HCT116 (cell line): ENCODE measurements at regions not wholly inside any gene's neighbourhood (a gene's known extent, or its start where the extent isn't known, plus 50 kb on each side); places are given as distances from the start of the nearest gene placed in this dataset.

Source experiments
- ATAC-seq: fragments of 200-7000 bp; cut with Tn5 transposase; 2 replicates; pipeline ENCODE4 v1.9.1; 2020; ENCODE audit warnings: mild to moderate bottlenecking, moderate library complexity
- BruUV-seq: library from RNA; stranded (reverse); fragments of 400-500 nt; replicated peaks from 2 replicates; lab custom pipeline; 2021; lab: Mats Ljungman, UMichigan
- CTCF ChIA-PET: fragments of 300-600 bp; sonication (Branson Sonifier 250); formaldehyde crosslinking; loops from one replicate; lab custom pipeline; 2021; ENCODE audit warnings: antibody characterized with exemption; lab: Charles Lee
- POLR2A ChIA-PET: fragments of 300-600, 350-600 bp; sonication (Branson Sonifier 250); formaldehyde crosslinking; loops from one replicate; lab custom pipeline; 2021; ENCODE audit warnings: antibody characterized with exemption; lab: Charles Lee
- RAD21 ChIA-PET, 2 experiments: fragments of 300-600 bp; sonication (Branson Sonifier 250); formaldehyde crosslinking; loops; one replicate each; lab custom pipeline; 2023; ENCODE audit warnings: low total read pairs in 2 of 2; ENCODE audit not compliant: uncharacterized antibody in 2 of 2, unreplicated experiment in 2 of 2, low non-redundant PET in 1 of 2; lab: Charles Lee
- DNase-seq: peaks from one replicate; pipeline ENCODE4 v3.0.0-alpha.2; 2010; ENCODE audit warnings: low read depth, low spot score
- H2AFZ ChIP-seq: fragments of 200-600 bp; shearing (Covaris generic), sonication (generic); 2 replicates; pipeline ENCODE4 v1.6.1; 2017; ENCODE audit warnings: low read depth, mixed run types, mixed read lengths, antibody characterized with exemption, low read length; ENCODE audit not compliant: poor library complexity, severe bottlenecking
- H3K27ac ChIP-seq: 2 replicates; pipeline ENCODE4 v1.5.1; 2012; ENCODE audit warnings: low read depth, low read length
- H3K27me3 ChIP-seq: fragments of 200-600 bp; sonication (generic); 2 replicates; pipeline ENCODE4 v1.6.1; 2016; ENCODE audit warnings: mixed run types, low read length, mixed read lengths; ENCODE audit not compliant: insufficient read depth
- H3K36me3 ChIP-seq, 2 experiments: fragments of 200-500 bp in 1 of 2; fragments of 200-600 bp in 1 of 2; sonication (Bioruptor generic) in 1 of 2; sonication (generic) in 1 of 2; 2 replicates each; pipeline versions ENCODE4 v1.5.1 to v1.6.1; 2014 to 2016; ENCODE audit warnings: low read length in 2 of 2, inconsistent platforms in 1 of 2, mixed read lengths in 1 of 2, mixed run types in 1 of 2; ENCODE audit not compliant: insufficient read depth in 2 of 2, control insufficient read depth in 1 of 2
- H3K4me1 ChIP-seq, 2 experiments: fragments of 200-600 bp in 1 of 2; sonication (generic) in 1 of 2; 2 replicates each; pipeline versions ENCODE4 v1.5.1 to v1.6.1; 2012 to 2017; ENCODE audit warnings: low read length in 2 of 2, inconsistent platforms in 1 of 2, mild to moderate bottlenecking in 1 of 2, mixed read lengths in 1 of 2, mixed run types in 1 of 2, moderate library complexity in 1 of 2; ENCODE audit not compliant: insufficient read depth in 2 of 2, control insufficient read depth in 1 of 2
- H3K4me2 ChIP-seq: fragments of 200-600 bp; sonication (generic); 2 replicates; pipeline ENCODE4 v1.6.1; 2017; ENCODE audit warnings: mixed run types, low read length, mixed read lengths
- H3K4me3 ChIP-seq, 2 experiments: fragments of 200-600 bp in 1 of 2; sonication (generic) in 1 of 2; replicated peaks in 1 of 2; 2 replicates each; pipeline ENCODE4 v1.5.1; 2011 to 2016; ENCODE audit warnings: low read length in 2 of 2, control low read depth in 1 of 2, low read depth in 1 of 2, mild to moderate bottlenecking in 1 of 2, mixed read lengths in 1 of 2, mixed run types in 1 of 2
- H3K79me2 ChIP-seq: fragments of 200-600 bp; sonication (generic); 2 replicates; pipeline ENCODE4 v1.6.1; 2017; ENCODE audit warnings: mild to moderate bottlenecking, mixed run types, low read length, moderate library complexity, mixed read lengths; ENCODE audit not compliant: insufficient read depth
- H3K9ac ChIP-seq: fragments of 200-600 bp; sonication (generic); 2 replicates; pipeline ENCODE4 v1.6.1; 2016; ENCODE audit warnings: low read length, mixed read lengths
- H3K9me2 ChIP-seq: fragments of 200-600 bp; sonication (generic), shearing (Covaris generic); 2 replicates; pipeline ENCODE4 v1.6.1; 2017; ENCODE audit warnings: mixed run types, mild to moderate bottlenecking, moderate library complexity; ENCODE audit not compliant: insufficient read depth
- H3K9me3 ChIP-seq, 2 experiments: fragments of 200-500 bp in 1 of 2; fragments of 200-600 bp in 1 of 2; sonication (Bioruptor generic) in 1 of 2; sonication (generic) in 1 of 2; 2 replicates each; pipeline ENCODE4 v1.6.1; 2014 to 2017; ENCODE audit warnings: low read length in 2 of 2, mixed read lengths in 2 of 2, inconsistent platforms in 1 of 2, low read depth in 1 of 2, mild to moderate bottlenecking in 1 of 2, mixed run types in 1 of 2, moderate library complexity in 1 of 2; ENCODE audit not compliant: control insufficient read depth in 1 of 2, insufficient read depth in 1 of 2
- H4K20me1 ChIP-seq: fragments of 200-600 bp; sonication (generic), shearing (Covaris generic); 2 replicates; pipeline ENCODE4 v1.6.1; 2017; ENCODE audit warnings: mixed run types, mild to moderate bottlenecking, moderate library complexity; ENCODE audit not compliant: insufficient read depth
- CBX3 ChIP-seq: IDR thresholded peaks from 2 replicates; pipeline ENCODE4 v1.6.1; 2012; ENCODE audit warnings: low read depth
- CEBPB ChIP-seq: IDR thresholded peaks from 2 replicates; pipeline ENCODE4 v1.6.1; 2012; ENCODE audit warnings: low read depth
- CTCF ChIP-seq, 3 experiments: fragments of 200-600 bp in 1 of 3; sonication (generic) in 1 of 3; IDR thresholded peaks in 2 of 3; conservative IDR thresholded peaks in 1 of 3; 2 replicates each; pipeline ENCODE4 v1.5.1; 2012 to 2017; ENCODE audit warnings: low read depth in 2 of 3, low read length in 2 of 3, antibody characterized with exemption in 1 of 3, borderline replicate concordance in 1 of 3, control low read depth in 1 of 3, mild to moderate bottlenecking in 1 of 3, mixed read lengths in 1 of 3, mixed run types in 1 of 3, moderate library complexity in 1 of 3; ENCODE audit not compliant: insufficient read depth in 1 of 3
- ELF1 ChIP-seq: IDR thresholded peaks from 2 replicates; pipeline ENCODE4 v1.6.1; 2012; ENCODE audit warnings: low read depth, borderline replicate concordance
- EZH2 ChIP-seq: fragments of 200-600 bp; sonication (generic); IDR thresholded peaks from 2 replicates; pipeline ENCODE4 v1.6.1; 2017; ENCODE audit warnings: antibody characterized with exemption, mixed run types
- EZH2phosphoT487 ChIP-seq: fragments of 200-600 bp; IDR thresholded peaks from 2 replicates; pipeline ENCODE4 v1.6.1; 2018; ENCODE audit warnings: antibody characterized with exemption, borderline replicate concordance
- FOSL1 ChIP-seq: IDR thresholded peaks from 2 replicates; pipeline ENCODE4 v1.6.1; 2012; ENCODE audit warnings: low read depth
- MAX ChIP-seq: IDR thresholded peaks from 2 replicates; pipeline ENCODE4 v1.6.1; 2012
- POLR2A ChIP-seq: IDR thresholded peaks from 2 replicates; pipeline ENCODE4 v1.7.0; 2011; ENCODE audit warnings: borderline replicate concordance; ENCODE audit not compliant: insufficient read depth, insufficient read length; ENCODE audit errors: extremely low read depth
- POLR2AphosphoS5 ChIP-seq: IDR thresholded peaks from 2 replicates; pipeline ENCODE4 v1.6.1; 2011; ENCODE audit warnings: mild to moderate bottlenecking, low read depth, low read length, moderate library complexity
- RAD21 ChIP-seq: IDR thresholded peaks from 2 replicates; pipeline ENCODE4 v1.6.1; 2012; ENCODE audit warnings: low read depth, mild to moderate bottlenecking
- REST ChIP-seq: IDR thresholded peaks from 2 replicates; pipeline ENCODE4 v1.6.1; 2012; ENCODE audit warnings: low read depth
- SIN3A ChIP-seq: IDR thresholded peaks from 2 replicates; pipeline ENCODE4 v1.6.1; 2012; ENCODE audit warnings: low read depth
- SP1 ChIP-seq: IDR thresholded peaks from 2 replicates; pipeline ENCODE4 v1.6.1; 2012; ENCODE audit warnings: low read depth
- TCF7L2 ChIP-seq: IDR thresholded peaks from 2 replicates; pipeline ENCODE4 v1.7.0; 2011; ENCODE audit warnings: borderline replicate concordance, inconsistent platforms; ENCODE audit not compliant: insufficient read depth, insufficient read length; ENCODE audit errors: extremely low read depth
- YY1 ChIP-seq: IDR thresholded peaks from 2 replicates; pipeline ENCODE4 v1.6.1; 2011; ENCODE audit warnings: low read length, low read depth, moderate library complexity, mild to moderate bottlenecking; ENCODE audit not compliant: insufficient replicate concordance; ENCODE audit errors: extremely low read depth
- ZBTB33 ChIP-seq: IDR thresholded peaks from 2 replicates; pipeline ENCODE4 v1.6.1; 2011; ENCODE audit warnings: mild to moderate bottlenecking, low read length, moderate library complexity; ENCODE audit not compliant: insufficient replicate concordance; ENCODE audit errors: extremely low read depth
- ZNF274 ChIP-seq: fragments of 200-500 bp; sonication (Bioruptor generic); IDR thresholded peaks from 2 replicates; pipeline ENCODE4 v1.6.1; 2014; ENCODE audit warnings: mild to moderate bottlenecking, low read depth, low read length, inconsistent platforms
- intact Hi-C: fragments of 100-400 bp; cut with micrococcal nuclease; formaldehyde crosslinking; loops from 2 replicates; pipeline ENCODE4 v1.10.0; 2022

GRCh38 chr7:83808982-83809381 is 160.0 kb upstream of the SEMA3E start:
- Histone ChIP-seq H3K27me3 (no peaks in the 10 kb centered on the region), H3K79me2 (no peaks in the 10 kb centered on the region), H3K36me3 (no peaks in the 10 kb centered on the region), H3K9ac (no peak overlapping the region), H4K20me1 (no peaks in the 10 kb centered on the region; the same call in 1 of the 2 replicates), H2AFZ (no peak overlapping the region), H3K9me2 (no peaks in the 10 kb centered on the region), H3K4me2 (no peak overlapping the region), H3K27ac (no peak overlapping the region), H3K9me3 (no peaks in the 10 kb centered on the region), H3K4me1 (no peaks in the 10 kb centered on the region), H3K4me3 (no peak overlapping the region)
- POLR2A ChIA-PET = no interaction called here
- no peak for TF ChIP-seq CEBPB
- TF ChIP-seq REST = no peak
- TF ChIP-seq EZH2 = no peak
- no peak for TF ChIP-seq YY1
- TF ChIP-seq SP1 = no peak
- no peak for TF ChIP-seq ELF1
- TF ChIP-seq FOSL1 = no peak
- no peak for TF ChIP-seq ZNF274
- TF ChIP-seq CTCF (IDR thresholded peaks at IDR 0.05 in 2 of 3, conservative IDR thresholded peaks at IDR 0.05 in 1 of 3; ENCODE audit: borderline replicate concordance in 1 of 3, insufficient read depth in 1 of 3, low read depth in 2 of 3, low read length in 2 of 3) = no peak
- TF ChIP-seq MAX = no peak
- TF ChIP-seq SIN3A = no peak
- no peak for TF ChIP-seq RAD21
- TF ChIP-seq POLR2AphosphoS5 = no peak
- TF ChIP-seq CBX3 = no peak
- TF ChIP-seq EZH2phosphoT487 = no peak
- TF ChIP-seq TCF7L2 = no peak
- TF ChIP-seq POLR2A = no peak
- TF ChIP-seq ZBTB33 = no peak
- RAD21 ChIA-PET = no interaction called here
- CTCF ChIA-PET = no interaction called here
- intact Hi-C loops = no loop called here
- BruUV-seq = no TSS peak
- DNase-seq = no peak
- no peak for ATAC-seq
